Panc1 (cell line): ENCODE measurements at regions not wholly inside any gene's neighbourhood (a gene's known extent, or its start where the extent isn't known, plus 50 kb on each side); places are given as distances from the start of the nearest gene placed in this dataset.

ENCODE experiments used
- ATAC-seq: fragments of 200-7000 bp; cut with Tn5 transposase; 2 replicates; pipeline ENCODE4 v1.9.1; 2020; ENCODE audit warnings: mild to moderate bottlenecking, moderate library complexity
- BruUV-seq: library from RNA; stranded (reverse); fragments of 400-500 nt; replicated peaks from 2 replicates; lab custom pipeline; 2021; lab: Mats Ljungman, UMichigan
- CTCF ChIA-PET: fragments of 300-600 bp; sonication (Branson Sonifier 250); formaldehyde crosslinking; loops from one replicate; lab custom pipeline; 2022; ENCODE audit warnings: antibody characterized with exemption; lab: Charles Lee
- POLR2A ChIA-PET: fragments of 300-600 bp; sonication (Branson Sonifier 250); formaldehyde crosslinking; loops from one replicate; lab custom pipeline; 2022; ENCODE audit warnings: antibody characterized with exemption; lab: Charles Lee
- DNase-seq: peaks from one replicate; pipeline ENCODE4 v3.0.0-alpha.2; 2010; ENCODE audit warnings: low read depth, low spot score
- H3K27ac ChIP-seq: 2 replicates; pipeline ENCODE4 v1.5.1; 2011; ENCODE audit warnings: mild to moderate bottlenecking, low read length, inconsistent platforms
- H3K27me3 ChIP-seq: fragments of 200-500 bp; sonication (Bioruptor generic); 2 replicates; pipeline ENCODE4 v1.6.0; 2014; ENCODE audit warnings: low read length, inconsistent platforms; ENCODE audit not compliant: control insufficient read depth, insufficient read depth
- H3K36me3 ChIP-seq: fragments of 200-500 bp; sonication (Bioruptor generic); 2 replicates; pipeline ENCODE4 v1.5.1; 2014; ENCODE audit warnings: inconsistent platforms, mild to moderate bottlenecking, low read length, moderate library complexity; ENCODE audit not compliant: control insufficient read depth, insufficient read depth
- H3K4me1 ChIP-seq: 2 replicates; pipeline ENCODE4 v1.5.1; 2011; ENCODE audit warnings: inconsistent platforms, mild to moderate bottlenecking, low read length, moderate library complexity; ENCODE audit not compliant: control insufficient read depth, insufficient read depth
- H3K4me3 ChIP-seq, 2 experiments: 2 replicates each; pipeline ENCODE4 v1.5.1; 2011 to 2012; ENCODE audit warnings: low read depth in 2 of 2, low read length in 2 of 2, mild to moderate bottlenecking in 2 of 2, inconsistent platforms in 1 of 2, moderate library complexity in 1 of 2
- H3K9me3 ChIP-seq: fragments of 200-500 bp; sonication (Bioruptor generic); 2 replicates; pipeline ENCODE4 v1.5.1; 2014; ENCODE audit warnings: low read depth, mild to moderate bottlenecking, inconsistent platforms, low read length, moderate library complexity; ENCODE audit not compliant: control insufficient read depth, insufficient read depth
- CTCF ChIP-seq: fragments of 450-650 bp; IDR thresholded peaks from 2 replicates; pipeline ENCODE4 v1.5.1; 2017; ENCODE audit warnings: mild to moderate bottlenecking
- POLR2AphosphoS5 ChIP-seq: IDR thresholded peaks from 2 replicates; pipeline ENCODE4 v1.6.1; 2012; ENCODE audit warnings: mild to moderate bottlenecking, low read depth, low read length, moderate library complexity
- REST ChIP-seq, 2 experiments: IDR thresholded peaks; 2 replicates each; pipeline ENCODE4 v1.6.1; 2011 to 2012; ENCODE audit warnings: low read depth in 2 of 2, control low read depth in 1 of 2, low read length in 1 of 2, mild to moderate bottlenecking in 1 of 2, moderate library complexity in 1 of 2; ENCODE audit not compliant: insufficient read depth in 1 of 2
- SIN3A ChIP-seq: IDR thresholded peaks from 2 replicates; pipeline ENCODE4 v1.6.1; 2012; ENCODE audit warnings: low read depth, mild to moderate bottlenecking, low read length, moderate library complexity, borderline replicate concordance; ENCODE audit not compliant: insufficient read depth
- TCF7L2 ChIP-seq: IDR thresholded peaks from 2 replicates; pipeline ENCODE4 v1.6.1; 2011; ENCODE audit warnings: mild to moderate bottlenecking, low read depth, low read length, inconsistent platforms
- in situ Hi-C: cut with HindIII; loops from 2 replicates; pipeline ENCODE4 v1.10.0; 2016; ENCODE audit warnings: low sequenced_read_pairs, low pct_unique_long_range_greater_than_20kb
- intact Hi-C: fragments of 100-400 bp; cut with micrococcal nuclease; formaldehyde crosslinking; loops from one replicate; pipeline ENCODE4 v1.10.0; 2022; ENCODE audit not compliant: unreplicated experiment

- in situ Hi-C loops, result no loop called here
- ATAC-seq (no peak), DNase-seq (no peak)
- POLR2A ChIA-PET, result no interaction called here
- TF ChIP-seq CTCF, result no peak
- TF ChIP-seq SIN3A, result no peak
- TF ChIP-seq REST (IDR thresholded peaks at IDR 0.05; ENCODE audit: insufficient read depth in 1 of 2, low read depth in 2 of 2, low read length in 1 of 2), result no peak
- TF ChIP-seq POLR2AphosphoS5, result no peak
- no peak for TF ChIP-seq TCF7L2
- CTCF ChIA-PET, result no interaction called here
- H3K4me1 ChIP-seq, result no peaks in the 10 kb centered on the region
- intact Hi-C loops, result no loop called here
- BruUV-seq, result no TSS peak
- H3K4me3 ChIP-seq, result no peak overlapping the region
- no peaks in the 10 kb centered on the region for H3K9me3 ChIP-seq
- no peak overlapping the region for H3K27ac ChIP-seq
- no peaks in the 10 kb centered on the region for H3K27me3 ChIP-seq
- H3K36me3 ChIP-seq, result no peaks in the 10 kb centered on the region
These were observed 96.7 kb downstream of the RHOB start for GRCh38 chr2:20543469-20544152.

GRCh38 chr2:20544153-20544747, 97.4 kb downstream of the RHOB start:
- no peaks in the 10 kb centered on the region for H3K27me3 ChIP-seq
- CTCF ChIA-PET, result no interaction called here
- no peak for DNase-seq
- TF ChIP-seq CTCF (no peak), REST (IDR thresholded peaks at IDR 0.05; ENCODE audit: insufficient read depth in 1 of 2, low read depth in 2 of 2, low read length in 1 of 2) (no peak)
- H3K4me3 ChIP-seq, result no peak overlapping the region
- ATAC-seq, result no peak
- in situ Hi-C loops, result no loop called here
- no peaks in the 10 kb centered on the region for H3K36me3 ChIP-seq
- H3K9me3 ChIP-seq, result no peaks in the 10 kb centered on the region
- no TSS peak for BruUV-seq
- H3K27ac ChIP-seq, result no peak overlapping the region
- intact Hi-C loops, result no loop called here
- H3K4me1 ChIP-seq, result no peaks in the 10 kb centered on the region
- POLR2A ChIA-PET, result no interaction called here
